Stimulated activated CD4-positive, alpha-beta T cell treated with anti-CD3 and anti-CD28 coated beads, Interleukin-1b, Interleukin-23, amount 100 ng/mL, for 1 hour (primary cell): ENCODE measurements at regions not wholly inside any gene's neighbourhood (a gene's known extent, or its start where the extent isn't known, plus 50 kb on each side); places are given as distances from the start of the nearest gene placed in this dataset.
"Not testable (repeated sequence)": the region's sequence is repeated elsewhere in the genome, so short reads cannot be mapped to it uniquely, and the experiment has no call there.

ENCODE experiments used
- DNase-seq, 2 donors: peaks; one replicate each; pipeline ENCODE4 v3.0.0-alpha.2; 2020; ENCODE audit warnings: low read depth in 2 of 2

DNA sequence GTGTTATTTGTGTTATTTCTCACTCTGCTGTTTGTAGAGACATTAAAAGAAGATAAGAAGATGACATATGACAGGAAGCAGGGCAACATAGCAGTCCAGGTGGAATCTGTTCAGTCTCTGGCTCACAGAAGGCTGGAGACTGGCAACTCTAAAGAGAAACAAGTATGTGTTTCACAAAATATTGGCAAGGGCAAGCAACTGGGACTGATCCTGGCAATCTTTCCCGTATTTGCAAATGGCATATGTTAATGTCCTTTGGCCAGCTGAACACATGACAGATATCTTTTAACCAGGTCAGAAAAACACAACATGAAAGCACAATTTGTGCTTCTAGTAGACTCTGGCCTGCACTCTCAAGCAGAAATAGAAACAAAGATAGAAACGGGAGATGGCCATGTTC is 1354.1 kb upstream of the EPHA6 start:
- DNase-seq, result no peak

DNA sequence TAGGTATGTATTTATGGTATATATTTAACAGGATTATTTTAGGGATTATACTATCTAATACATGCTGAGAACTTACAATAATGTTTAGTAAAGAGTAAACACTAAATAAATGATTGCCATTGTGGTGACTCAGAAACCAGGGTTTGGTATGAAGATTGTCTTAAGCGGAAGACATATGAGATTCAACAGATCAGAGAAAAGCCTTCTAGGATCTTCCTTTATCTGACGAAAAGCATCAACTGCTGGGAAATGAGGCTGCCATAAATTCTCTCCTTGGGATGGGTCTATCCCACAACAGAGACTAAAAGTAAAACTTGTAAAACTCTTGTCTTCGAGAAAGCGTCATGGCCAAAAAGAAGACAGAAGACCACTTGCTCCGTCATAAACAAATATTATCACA is 1352.2 kb upstream of the EPHA6 start:
- no peak for DNase-seq

DNA sequence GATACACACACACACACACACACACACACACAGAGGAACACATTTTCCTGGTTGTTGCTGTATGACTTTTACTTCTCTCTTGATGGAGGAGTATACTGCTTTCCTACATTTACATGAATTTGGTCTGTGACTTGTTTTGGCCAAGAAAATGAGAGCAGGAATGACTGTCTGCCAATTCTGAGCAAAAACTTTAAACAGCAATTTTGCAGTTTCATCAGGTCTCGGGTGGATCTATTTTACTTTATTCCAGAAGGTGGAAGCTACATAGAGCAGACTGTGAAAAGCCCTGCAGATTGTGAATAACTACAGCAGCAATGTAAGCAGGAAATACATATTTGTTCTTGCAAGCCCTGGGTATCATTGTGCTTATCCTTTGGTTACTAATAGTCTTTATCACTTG is 1350.0 kb upstream of the EPHA6 start:
- DNase-seq, result no peak

DNA sequence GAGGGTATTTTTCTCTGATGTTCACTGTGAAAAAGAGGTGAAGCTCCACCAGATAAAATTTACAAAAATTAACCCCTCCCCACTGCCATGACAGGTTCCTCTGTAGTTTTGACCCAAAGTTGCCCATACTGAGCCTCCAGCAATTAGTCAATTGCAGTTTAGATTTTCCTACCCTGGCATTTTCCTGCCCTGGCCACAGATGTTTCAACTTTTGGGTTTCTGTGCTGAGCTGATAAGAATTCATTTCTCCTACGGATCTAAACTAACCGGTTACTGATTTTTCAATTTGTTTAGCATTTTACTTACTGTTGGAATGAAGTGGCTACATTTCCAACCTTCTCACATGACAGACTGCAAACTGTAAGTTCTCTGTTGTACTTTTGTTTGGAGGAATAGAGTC is 1346.1 kb upstream of the EPHA6 start:
- DNase-seq, result no peak

DNA sequence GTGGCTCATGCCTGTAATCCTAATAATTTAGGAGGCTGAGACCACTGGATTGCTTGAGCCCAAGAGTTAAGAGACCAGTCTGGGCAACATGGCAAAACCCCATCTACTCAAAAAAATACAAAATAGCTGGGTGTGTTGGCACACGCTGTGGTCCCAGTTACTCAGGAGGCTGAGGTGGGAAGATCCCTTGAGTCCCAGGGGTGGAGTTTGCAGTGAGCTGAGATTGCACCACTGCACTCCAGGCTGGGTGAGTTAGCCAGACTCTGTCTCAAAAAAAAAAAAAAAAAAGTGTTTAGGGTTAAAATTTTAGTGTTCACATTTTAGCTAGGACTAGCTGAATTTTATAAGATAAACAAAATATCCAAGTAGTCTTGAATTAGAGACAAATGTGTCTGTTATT is 1340.1 kb upstream of the EPHA6 start:
- DNase-seq, result no peak

DNA sequence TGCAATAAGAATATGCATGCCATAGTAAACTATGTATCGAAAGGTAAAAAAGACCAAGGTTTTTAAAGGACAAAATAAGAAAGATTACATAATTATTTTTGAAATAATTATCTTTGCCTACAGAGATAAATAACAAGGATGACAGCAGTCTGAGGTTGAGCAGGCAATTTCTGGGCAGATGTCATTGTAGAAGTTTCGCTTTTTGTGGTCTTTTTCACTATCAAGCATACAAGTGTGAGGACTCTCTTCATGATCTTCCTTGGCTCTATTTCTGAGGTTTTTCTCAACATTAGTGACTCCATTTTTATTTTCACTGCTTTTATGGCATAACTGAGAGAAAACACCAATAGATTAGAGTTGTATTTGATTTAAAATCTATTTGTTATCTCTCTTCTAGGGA is 1337.9 kb upstream of the EPHA6 start:
- DNase-seq, result no peak

DNA sequence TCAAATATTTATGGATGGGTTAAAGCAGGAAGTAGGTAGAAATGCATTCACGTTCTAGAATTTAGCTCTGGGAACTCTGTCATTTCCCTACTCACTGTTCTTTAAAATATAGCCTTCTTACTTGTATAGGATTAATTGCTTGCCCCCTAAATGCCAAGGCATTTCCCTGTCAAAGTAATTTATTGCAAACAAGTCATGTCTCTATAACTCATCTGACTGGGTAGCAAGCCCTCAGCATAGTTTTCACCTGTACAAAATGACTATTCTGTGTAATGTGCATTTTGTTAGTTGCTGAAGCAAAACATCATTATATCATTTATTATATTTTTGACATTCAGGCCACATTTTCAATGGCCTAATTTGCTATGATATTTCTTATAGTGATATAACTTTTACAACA is 1308.2 kb upstream of the EPHA6 start:
- DNase-seq, result no peak

DNA sequence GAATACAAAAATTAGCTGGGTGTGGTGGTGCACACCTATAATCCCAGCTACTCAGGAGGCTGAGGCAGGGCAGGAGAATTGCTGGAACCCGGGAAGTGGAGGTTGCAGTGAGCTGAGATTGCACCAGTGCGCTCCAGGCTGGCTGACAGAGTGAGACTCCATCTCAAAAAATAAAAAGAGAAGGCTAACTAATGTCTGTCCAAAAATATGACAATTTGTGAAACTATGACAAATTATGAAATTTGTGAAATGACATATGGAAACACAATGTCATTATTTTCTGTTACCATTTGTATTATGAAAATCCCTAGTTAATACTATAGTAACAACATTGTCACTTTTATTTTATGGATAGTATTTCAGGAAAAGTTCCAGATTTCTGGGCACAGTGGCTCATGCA is 1306.3 kb upstream of the EPHA6 start:
- DNase-seq, result no peak

DNA sequence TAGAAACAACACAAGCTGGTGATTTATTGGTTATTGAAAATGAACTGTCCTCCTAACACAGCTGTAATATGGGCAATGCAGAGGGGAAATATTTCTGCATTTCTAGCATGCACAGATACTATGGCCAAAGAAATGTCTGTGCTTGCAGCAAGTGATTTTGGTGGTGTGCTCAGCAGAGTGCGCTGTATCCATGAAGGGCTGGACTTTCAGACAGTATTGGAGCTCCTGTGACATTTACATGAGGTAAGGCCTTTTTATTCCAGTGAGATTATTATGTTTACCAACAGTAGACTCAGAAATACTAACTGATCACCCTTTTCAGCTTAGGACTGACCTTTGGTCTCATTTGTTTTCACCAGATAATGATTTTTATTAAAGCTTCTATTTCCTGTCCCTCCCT is 1302.6 kb upstream of the EPHA6 start:
- DNase-seq, result no peak

DNA sequence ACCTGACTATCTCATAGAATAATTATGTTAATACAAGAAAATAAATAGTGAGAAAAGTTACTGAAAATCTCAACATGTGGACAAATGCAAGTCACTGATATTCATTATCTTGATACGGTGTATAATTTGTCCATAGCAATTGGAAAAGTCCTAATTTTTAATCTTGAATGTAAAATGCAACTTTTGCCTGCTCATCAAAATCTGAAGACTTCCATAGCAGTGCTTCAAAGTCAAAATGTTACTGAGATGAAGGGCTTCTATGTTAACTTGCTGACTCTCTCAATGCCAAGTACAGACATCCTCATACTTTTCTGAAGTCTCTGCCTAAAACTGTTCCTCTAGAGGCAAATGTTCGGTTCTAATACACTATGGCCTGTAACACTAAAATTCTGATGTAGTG is 1300.1 kb upstream of the EPHA6 start:
- no peak for DNase-seq

DNA sequence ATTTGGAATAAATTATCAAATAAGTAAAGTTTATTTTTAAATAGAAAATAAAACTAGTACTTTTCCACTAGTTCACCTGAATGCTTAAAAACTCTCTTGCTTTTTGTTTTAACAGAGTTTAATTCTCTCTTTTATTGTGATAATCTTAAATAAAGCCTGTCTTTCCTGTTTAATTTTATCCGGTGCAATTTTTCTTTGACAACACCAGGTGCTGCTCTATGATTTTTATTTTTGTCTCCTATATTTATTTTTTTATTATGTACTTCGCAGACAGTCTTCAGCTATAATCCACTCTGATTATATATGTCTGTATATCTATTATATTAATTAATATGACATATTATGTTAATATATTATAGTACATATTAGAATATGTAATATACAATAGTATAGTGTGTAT is 1293.0 kb upstream of the EPHA6 start:
- no peak for DNase-seq

DNA sequence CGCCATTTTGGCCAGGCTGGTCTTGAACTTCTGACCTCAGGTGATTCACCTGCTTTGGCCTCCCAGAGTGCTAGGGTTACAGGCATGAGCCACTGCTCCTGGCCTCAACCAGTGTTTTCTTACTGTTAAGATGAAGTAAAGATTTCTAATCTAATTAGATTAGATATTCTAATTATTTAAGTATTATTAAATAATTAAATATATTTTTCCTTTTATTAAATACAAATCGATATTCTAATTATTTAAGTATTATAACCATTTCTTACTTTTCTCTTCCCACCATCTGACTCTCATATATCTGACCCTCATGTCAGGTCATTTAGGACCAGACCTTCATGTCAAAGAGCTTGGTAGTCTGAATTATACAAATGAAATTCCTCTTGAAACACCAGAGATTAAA is 1291.9 kb upstream of the EPHA6 start:
- no peak for DNase-seq

DNA sequence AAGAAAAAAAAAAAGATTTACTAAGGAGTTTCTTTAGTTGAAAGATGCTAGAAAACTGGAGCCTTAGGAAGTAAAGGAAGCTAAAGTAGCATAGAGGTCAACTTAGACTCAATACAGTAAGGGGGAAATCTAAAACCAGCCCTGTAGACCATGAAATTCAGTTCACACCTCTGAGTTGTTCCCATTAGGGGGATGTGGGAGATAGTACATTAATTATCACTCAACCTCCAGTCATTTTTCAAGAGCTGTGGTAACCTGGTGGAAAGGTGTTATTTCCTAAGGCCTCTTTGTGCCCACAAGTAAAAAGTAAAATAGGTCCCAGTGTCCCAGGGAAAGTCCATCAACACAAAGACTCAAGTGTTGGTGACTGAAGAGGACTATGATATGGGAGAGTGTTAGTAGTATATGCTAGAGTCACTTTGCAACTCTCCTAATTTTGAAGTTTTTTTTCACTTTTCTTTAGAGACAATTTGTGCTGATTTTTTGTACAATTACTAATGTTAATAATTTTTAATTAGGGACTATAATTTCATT is 1274.4 kb upstream of the EPHA6 start:
- DNase-seq, result no peak

DNA sequence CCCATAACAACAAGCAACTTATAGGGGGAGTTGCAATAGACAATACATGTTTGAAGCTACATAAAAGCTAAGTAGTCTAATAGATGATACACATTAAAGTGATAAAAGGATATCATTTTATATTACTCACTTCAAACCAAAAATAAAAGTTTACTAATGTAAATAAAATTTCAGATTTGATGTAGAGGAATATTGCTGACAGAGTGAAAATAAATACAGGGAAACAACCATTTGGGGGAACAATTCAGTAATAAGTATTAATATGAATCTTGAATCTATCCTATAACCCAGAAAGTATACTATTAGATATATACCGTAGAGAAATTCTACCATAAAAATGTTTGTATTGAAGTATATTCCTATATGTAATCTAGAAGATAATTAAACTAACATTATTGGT is 1248.9 kb upstream of the EPHA6 start:
- DNase-seq, result no peak

DNA sequence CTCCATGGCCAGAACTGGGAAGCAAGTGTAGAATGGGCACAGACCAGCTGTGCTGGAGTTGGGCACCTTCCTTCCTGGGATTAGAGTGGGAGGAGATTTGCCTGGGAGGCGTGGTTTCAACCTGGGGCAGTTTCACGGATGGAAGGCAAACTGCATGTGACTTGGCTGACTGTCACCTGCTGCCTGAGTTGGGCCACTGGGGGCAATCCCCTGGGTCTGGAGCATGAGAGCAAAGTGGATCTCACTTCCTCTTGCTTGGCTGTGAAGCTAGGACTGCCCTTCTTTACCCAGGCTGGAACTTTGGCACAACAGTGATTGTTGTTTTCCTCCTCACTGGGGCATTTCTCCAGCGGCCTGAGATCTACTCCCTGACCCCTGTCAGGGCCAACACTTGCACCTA is 1247.0 kb upstream of the EPHA6 start:
- no peak for DNase-seq

DNA sequence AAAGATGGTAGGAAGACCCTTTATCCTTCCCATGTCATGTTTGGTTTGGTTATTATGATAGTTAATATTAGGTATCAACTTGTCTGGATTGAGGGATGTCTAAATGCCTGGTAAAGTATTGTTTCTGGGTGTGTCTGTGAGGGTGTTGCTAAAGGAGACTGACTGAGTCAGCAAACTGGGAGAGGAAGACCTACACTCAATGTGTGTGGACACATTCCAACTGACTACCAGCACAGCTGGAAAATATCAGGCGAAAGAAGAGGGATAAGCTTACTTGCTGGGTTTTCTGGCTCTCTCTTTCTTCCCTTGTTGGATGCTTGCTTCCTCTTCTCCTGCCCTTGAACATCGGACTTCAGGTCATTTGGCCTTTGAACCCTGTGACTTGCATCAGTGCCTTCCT is 1227.6 kb upstream of the EPHA6 start:
- no peak for DNase-seq

DNA sequence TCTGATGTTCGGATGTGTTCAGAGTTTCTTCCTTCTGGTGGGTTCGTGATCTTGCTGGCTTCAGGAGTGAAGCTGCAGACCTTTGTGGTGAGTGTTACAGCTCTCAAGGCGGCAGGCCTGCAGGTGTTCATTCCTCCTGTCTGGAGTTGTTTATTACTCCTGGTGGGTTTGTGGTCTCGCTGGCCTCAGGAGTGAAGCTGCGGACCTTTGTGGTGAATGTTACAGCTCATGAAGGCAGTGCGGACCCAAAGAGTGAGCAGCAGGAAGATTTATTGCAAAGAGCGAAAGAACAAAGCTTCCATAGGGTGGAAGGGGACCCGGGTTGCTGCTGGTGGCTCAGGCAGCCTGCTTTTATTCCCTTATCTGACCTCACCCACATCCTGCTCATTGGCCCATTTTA is 1226.8 kb upstream of the EPHA6 start:
- not testable (repeated sequence) for DNase-seq

DNA sequence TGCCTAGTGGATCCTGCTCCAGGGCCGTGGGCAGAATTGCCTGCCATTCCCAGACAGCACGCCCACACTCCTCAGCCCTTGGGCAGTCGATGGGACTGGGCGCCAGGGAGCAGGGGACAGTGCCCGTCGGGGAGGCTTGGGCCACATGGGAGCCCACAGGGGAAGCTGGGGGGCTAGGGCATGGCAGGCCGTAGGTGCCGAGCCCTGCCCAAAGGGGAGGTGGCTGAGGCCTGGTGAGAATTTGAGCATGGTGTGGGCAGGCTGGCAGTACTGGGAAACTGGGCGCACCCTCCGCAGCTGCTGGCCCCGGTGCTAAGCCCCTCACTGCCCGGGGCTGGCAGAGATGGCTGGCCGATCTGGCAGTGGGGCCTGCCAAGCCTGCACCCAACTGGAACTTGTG is 1225.9 kb upstream of the EPHA6 start:
- DNase-seq, result no peak

DNA sequence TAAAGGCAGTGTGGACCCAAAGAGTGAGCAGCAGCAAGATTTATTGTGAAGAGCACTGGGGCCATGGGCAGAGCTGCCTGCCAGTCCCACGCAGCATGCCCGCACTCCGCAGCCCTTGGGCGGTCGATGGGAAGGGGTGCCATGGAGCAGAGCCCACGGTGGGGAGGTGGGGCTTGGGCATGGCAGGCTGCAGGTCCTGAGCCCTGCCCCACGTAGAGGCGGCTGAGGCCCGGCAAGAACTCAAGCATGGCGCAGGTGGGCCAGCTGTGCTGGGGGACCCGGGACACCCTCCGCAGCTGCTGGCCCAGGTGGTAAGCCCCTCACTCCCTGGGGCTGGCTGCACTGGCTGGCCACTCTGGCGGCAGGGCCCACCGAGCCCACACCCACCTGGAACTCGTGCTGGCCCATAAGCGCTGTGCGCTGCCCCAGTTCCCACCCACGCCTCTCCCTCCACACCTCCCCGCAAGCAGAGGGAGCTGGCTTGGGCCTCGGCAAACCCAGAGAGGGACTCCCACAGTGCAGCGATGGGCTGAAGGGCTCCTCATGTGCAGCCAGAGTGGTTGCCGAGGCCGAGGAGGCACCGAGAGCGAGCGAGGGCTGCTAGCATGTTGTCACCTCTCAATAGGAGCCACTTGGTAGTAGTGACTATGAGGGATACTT is 1218.8 kb upstream of the EPHA6 start:
- no peak for DNase-seq

DNA sequence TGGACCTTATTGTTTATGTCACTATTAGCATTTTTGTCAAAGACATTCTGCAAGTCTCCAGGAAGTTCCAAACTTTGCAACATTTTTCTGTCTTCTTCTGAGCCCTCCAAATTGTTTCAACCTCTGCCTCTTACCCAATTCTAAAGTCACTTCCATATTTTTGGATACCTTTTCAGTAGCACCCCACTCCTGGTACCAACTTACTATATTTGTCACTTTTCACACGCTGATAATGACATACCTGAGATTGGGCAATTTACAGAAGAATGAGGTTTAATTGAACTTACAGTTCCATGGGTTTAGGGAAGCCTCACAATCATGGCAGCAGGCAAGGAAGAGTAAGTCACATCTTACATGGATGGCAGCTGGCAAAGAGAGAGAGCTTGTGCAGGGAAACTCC is 1206.5 kb upstream of the EPHA6 start:
- no peak for DNase-seq

DNA sequence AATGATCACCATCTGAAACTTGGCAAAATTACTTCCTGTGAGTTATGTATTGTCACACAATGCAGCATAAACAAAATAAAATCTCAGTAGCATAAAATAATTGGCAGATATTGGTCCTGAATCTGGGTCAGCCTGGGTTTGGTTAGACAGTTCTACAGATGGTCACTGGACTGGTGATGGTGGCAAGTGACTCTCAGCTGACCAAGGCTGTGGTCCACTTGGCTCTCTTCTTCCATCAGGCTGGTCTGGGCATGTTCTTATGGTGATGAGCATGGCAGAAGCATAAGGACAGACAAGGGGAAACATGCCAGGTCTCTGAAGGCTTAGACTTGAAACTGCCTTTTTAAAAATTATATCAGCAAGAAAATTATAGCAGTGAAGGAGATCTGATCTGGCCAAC is 1205.0 kb upstream of the EPHA6 start:
- DNase-seq, result no peak

DNA sequence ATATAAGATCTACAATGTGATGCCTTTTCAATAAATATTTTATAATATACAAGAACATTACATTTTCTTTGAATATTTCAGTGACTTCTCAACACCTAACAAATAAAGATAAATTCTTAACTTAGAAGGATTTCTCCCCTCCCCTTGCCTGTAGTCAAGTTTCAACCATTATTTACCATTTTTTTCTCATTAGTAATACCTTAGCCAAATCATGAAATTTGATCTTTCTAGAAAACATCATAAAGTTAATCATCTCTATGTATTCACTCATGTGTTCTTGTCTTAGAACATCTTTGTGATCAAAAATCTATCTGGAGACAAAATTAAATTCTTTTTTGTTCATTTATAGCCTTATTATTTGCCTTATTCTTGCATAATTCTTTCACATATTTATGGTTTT is 1201.8 kb upstream of the EPHA6 start:
- DNase-seq, result no peak

DNA sequence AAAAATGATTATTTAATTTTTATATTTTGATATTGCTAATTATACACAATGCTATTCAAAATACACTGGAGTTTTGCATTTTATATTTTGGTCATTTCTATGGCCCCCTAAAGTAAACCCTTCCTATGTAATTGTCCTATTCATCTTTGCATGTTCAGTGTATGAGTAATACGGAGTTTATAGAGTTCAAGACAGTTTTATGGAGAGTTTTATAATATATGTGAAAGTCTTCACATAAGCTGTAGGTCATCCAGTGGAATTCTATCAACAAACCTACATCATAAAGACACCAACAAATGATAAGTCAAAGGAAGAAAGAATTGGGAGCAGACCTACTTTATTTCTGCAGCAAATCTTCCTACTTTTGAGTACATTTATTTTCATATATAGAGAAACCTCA is 1200.4 kb upstream of the EPHA6 start:
- no peak for DNase-seq

DNA sequence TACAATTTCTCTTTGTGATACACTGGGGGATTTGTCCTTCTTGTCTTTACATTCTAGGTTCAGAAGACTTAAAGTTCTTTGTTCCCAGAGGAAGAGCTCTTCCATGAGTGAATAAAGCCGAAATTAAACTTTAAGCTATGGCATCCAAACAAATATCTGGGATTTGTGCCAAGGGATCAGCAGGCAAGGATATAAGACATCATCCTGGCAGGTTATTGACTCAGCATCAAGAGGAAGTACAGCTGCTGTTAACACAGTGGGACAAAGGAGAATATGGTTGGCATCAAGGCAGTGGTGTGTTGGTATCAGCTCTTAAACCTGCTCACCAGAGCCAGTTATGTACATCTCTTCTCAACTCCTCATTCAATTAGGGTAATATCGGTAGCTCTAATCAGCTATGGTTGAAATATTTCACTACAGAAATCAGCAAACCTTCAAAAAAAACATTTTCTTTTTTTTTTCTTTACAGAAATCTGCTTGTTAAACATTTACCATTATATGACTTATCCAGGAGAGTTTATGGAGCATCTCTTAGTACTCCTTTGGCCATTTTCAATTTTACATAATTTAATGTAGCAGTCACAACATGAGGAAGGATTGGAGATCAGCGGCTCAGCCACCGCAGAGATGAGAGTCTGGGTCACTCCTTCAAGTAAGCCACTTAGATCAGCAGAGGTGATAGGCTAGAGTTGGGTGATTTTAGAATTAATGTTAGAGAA is 1198.6 kb upstream of the EPHA6 start:
- DNase-seq, result no peak
